K562 (cell line): ENCODE measurements at regions not wholly inside any gene's neighbourhood (a gene's known extent, or its start where the extent isn't known, plus 50 kb on each side); places are given as distances from the start of the nearest gene placed in this dataset.

ENCODE experiments used
- TAF7 ChIP-seq: fragments of 450-650 bp; IDR thresholded peaks from 2 replicates; pipeline ENCODE4 v1.6.1; 2016; ENCODE audit warnings: missing genetic modification characterization, missing compliant biosample characterization
- ZNF174 ChIP-seq: fragments of 250-450 bp; sonication (Bioruptor Pico); IDR thresholded peaks from 2 replicates; pipeline ENCODE4 v1.4.0; 2020; ENCODE audit warnings: mild to moderate bottlenecking
- TF ChIP-seq, protein P1 (sequence below): fragments of 200-600 bp; sonication (generic); IDR thresholded peaks from one replicate; pipeline ENCODE4 v1.6.1; 2012; ENCODE audit warnings: mild to moderate bottlenecking, low read depth, low read length, inconsistent platforms

DNA sequence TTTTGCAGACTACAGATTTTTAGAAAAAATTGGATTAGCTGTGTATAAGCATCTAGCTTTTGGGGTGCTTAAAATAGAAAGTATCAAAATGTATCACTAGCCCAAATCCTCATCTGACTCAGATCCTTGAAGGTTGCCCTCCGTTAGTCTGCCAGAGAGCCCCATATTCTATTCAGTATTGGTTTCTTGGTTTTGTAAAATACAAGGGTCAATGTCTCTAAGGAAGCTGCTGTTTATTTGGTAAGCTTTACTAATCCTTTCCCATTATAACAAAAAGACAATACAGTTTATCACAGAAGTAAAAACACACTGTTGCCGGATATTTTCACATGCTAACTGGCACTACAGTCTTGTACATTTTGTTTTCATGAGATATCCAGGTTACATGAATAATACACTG, 92.8 kb upstream of the PTHLH start (continued):
- TF ChIP-seq, protein P1, sequence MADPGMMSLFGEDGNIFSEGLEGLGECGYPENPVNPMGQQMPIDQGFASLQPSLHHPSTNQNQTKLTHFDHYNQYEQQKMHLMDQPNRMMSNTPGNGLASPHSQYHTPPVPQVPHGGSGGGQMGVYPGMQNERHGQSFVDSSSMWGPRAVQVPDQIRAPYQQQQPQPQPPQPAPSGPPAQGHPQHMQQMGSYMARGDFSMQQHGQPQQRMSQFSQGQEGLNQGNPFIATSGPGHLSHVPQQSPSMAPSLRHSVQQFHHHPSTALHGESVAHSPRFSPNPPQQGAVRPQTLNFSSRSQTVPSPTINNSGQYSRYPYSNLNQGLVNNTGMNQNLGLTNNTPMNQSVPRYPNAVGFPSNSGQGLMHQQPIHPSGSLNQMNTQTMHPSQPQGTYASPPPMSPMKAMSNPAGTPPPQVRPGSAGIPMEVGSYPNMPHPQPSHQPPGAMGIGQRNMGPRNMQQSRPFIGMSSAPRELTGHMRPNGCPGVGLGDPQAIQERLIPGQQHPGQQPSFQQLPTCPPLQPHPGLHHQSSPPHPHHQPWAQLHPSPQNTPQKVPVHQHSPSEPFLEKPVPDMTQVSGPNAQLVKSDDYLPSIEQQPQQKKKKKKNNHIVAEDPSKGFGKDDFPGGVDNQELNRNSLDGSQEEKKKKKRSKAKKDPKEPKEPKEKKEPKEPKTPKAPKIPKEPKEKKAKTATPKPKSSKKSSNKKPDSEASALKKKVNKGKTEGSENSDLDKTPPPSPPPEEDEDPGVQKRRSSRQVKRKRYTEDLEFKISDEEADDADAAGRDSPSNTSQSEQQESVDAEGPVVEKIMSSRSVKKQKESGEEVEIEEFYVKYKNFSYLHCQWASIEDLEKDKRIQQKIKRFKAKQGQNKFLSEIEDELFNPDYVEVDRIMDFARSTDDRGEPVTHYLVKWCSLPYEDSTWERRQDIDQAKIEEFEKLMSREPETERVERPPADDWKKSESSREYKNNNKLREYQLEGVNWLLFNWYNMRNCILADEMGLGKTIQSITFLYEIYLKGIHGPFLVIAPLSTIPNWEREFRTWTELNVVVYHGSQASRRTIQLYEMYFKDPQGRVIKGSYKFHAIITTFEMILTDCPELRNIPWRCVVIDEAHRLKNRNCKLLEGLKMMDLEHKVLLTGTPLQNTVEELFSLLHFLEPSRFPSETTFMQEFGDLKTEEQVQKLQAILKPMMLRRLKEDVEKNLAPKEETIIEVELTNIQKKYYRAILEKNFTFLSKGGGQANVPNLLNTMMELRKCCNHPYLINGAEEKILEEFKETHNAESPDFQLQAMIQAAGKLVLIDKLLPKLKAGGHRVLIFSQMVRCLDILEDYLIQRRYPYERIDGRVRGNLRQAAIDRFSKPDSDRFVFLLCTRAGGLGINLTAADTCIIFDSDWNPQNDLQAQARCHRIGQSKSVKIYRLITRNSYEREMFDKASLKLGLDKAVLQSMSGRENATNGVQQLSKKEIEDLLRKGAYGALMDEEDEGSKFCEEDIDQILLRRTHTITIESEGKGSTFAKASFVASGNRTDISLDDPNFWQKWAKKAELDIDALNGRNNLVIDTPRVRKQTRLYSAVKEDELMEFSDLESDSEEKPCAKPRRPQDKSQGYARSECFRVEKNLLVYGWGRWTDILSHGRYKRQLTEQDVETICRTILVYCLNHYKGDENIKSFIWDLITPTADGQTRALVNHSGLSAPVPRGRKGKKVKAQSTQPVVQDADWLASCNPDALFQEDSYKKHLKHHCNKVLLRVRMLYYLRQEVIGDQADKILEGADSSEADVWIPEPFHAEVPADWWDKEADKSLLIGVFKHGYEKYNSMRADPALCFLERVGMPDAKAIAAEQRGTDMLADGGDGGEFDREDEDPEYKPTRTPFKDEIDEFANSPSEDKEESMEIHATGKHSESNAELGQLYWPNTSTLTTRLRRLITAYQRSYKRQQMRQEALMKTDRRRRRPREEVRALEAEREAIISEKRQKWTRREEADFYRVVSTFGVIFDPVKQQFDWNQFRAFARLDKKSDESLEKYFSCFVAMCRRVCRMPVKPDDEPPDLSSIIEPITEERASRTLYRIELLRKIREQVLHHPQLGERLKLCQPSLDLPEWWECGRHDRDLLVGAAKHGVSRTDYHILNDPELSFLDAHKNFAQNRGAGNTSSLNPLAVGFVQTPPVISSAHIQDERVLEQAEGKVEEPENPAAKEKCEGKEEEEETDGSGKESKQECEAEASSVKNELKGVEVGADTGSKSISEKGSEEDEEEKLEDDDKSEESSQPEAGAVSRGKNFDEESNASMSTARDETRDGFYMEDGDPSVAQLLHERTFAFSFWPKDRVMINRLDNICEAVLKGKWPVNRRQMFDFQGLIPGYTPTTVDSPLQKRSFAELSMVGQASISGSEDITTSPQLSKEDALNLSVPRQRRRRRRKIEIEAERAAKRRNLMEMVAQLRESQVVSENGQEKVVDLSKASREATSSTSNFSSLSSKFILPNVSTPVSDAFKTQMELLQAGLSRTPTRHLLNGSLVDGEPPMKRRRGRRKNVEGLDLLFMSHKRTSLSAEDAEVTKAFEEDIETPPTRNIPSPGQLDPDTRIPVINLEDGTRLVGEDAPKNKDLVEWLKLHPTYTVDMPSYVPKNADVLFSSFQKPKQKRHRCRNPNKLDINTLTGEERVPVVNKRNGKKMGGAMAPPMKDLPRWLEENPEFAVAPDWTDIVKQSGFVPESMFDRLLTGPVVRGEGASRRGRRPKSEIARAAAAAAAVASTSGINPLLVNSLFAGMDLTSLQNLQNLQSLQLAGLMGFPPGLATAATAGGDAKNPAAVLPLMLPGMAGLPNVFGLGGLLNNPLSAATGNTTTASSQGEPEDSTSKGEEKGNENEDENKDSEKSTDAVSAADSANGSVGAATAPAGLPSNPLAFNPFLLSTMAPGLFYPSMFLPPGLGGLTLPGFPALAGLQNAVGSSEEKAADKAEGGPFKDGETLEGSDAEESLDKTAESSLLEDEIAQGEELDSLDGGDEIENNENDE: no peak
- TF ChIP-seq ZNF174 (CRISPR knock-in tag) (no peak), TAF7 (no peak)
- TF ChIP-seq, all 486 proteins: peak for 0
